Liver (tissue), 8 donors: ENCODE measurements at regions not wholly inside any gene's neighbourhood (a gene's known extent, or its start where the extent isn't known, plus 50 kb on each side); places are given as distances from the start of the nearest gene placed in this dataset.

Experiments
- DNase-seq: peaks from one replicate; pipeline ENCODE4 v3.0.0-alpha.2; 2017; ENCODE audit warnings: low spot score
- H3K27ac ChIP-seq, 2 donors: one replicate each; pipeline ENCODE4 v1.7.0; 2013; ENCODE audit warnings: inconsistent platforms in 2 of 2, low read length in 2 of 2, control low read depth in 1 of 2, low read depth in 1 of 2, mild to moderate bottlenecking in 1 of 2
- H3K27me3 ChIP-seq, 4 donors: one replicate each; pipeline versions ENCODE4 v1.6.1 to v1.7.0; 2013; ENCODE audit warnings: low read length in 3 of 4, inconsistent platforms in 1 of 4, mild to moderate bottlenecking in 1 of 4, moderate library complexity in 1 of 4; ENCODE audit not compliant: control insufficient read depth in 4 of 4, insufficient read depth in 4 of 4
- H3K36me3 ChIP-seq, 4 donors: one replicate each; pipeline versions ENCODE4 v1.6.1 to v1.7.0; 2013; ENCODE audit warnings: low read length in 3 of 4, mild to moderate bottlenecking in 3 of 4, low read depth in 1 of 4, moderate library complexity in 1 of 4; ENCODE audit not compliant: control insufficient read depth in 4 of 4, insufficient read depth in 3 of 4
- H3K4me1 ChIP-seq, 4 donors: one replicate each; pipeline versions ENCODE4 v1.6.1 to v1.7.0; 2013; ENCODE audit warnings: low read length in 3 of 4, mild to moderate bottlenecking in 3 of 4, moderate library complexity in 1 of 4; ENCODE audit not compliant: control insufficient read depth in 4 of 4, insufficient read depth in 4 of 4
- H3K4me3 ChIP-seq, 3 donors: one replicate each; pipeline versions ENCODE4 v1.6.1 to v1.7.0; 2013; ENCODE audit warnings: low read length in 3 of 3, control low read depth in 1 of 3, low read depth in 1 of 3, mild to moderate bottlenecking in 1 of 3
- H3K9ac ChIP-seq, 2 donors: one replicate each; pipeline ENCODE4 v1.7.0; 2013; ENCODE audit warnings: low read length in 2 of 2, mild to moderate bottlenecking in 2 of 2, moderate library complexity in 2 of 2, control low read depth in 1 of 2, low read depth in 1 of 2
- H3K9me3 ChIP-seq, 4 donors: one replicate each; pipeline versions ENCODE4 v1.6.1 to v1.7.0; 2013; ENCODE audit warnings: low read length in 3 of 4; ENCODE audit not compliant: control insufficient read depth in 4 of 4
- EGR1 ChIP-seq, 2 donors: IDR thresholded peaks; 2 replicates each; pipeline ENCODE4 v1.6.1; 2016 to 2018; ENCODE audit warnings: antibody characterized with exemption in 2 of 2, low read depth in 2 of 2
- FOXA1 ChIP-seq: IDR thresholded peaks from 2 replicates; pipeline ENCODE4 v1.6.1; 2016; ENCODE audit warnings: antibody characterized with exemption
- FOXA2 ChIP-seq: IDR thresholded peaks from 2 replicates; pipeline ENCODE4 v1.6.1; 2016; ENCODE audit warnings: antibody characterized with exemption
- HNF4G ChIP-seq: IDR thresholded peaks from 2 replicates; pipeline ENCODE4 v1.6.1; 2016; ENCODE audit warnings: antibody characterized with exemption
- JUND ChIP-seq, 2 donors: IDR thresholded peaks; 2 replicates each; pipeline ENCODE4 v1.6.1; 2016; ENCODE audit warnings: antibody characterized with exemption in 2 of 2
- NR2F2 ChIP-seq: IDR thresholded peaks from 2 replicates; pipeline ENCODE4 v1.6.1; 2016; ENCODE audit warnings: antibody characterized with exemption
- RAD21 ChIP-seq, 2 donors: IDR thresholded peaks; 2 replicates each; pipeline ENCODE4 v1.6.1; 2016; ENCODE audit warnings: antibody characterized with exemption in 2 of 2, mild to moderate bottlenecking in 2 of 2
- RXRA ChIP-seq, 2 donors: IDR thresholded peaks; 2 replicates each; pipeline ENCODE4 v1.6.1; 2017 to 2018; ENCODE audit warnings: antibody characterized with exemption in 2 of 2, mild to moderate bottlenecking in 1 of 2
- SP1 ChIP-seq: IDR thresholded peaks from 2 replicates; pipeline ENCODE4 v1.6.1; 2018; ENCODE audit warnings: antibody characterized with exemption, mild to moderate bottlenecking
- TAF1 ChIP-seq: conservative IDR thresholded peaks from 2 replicates; pipeline ENCODE4 v1.6.1; 2016; ENCODE audit warnings: antibody characterized with exemption, mild to moderate bottlenecking
- YY1 ChIP-seq: IDR thresholded peaks from 2 replicates; pipeline ENCODE4 v1.6.1; 2016; ENCODE audit warnings: antibody characterized with exemption, mild to moderate bottlenecking
- WGBS: extraction: QIAGEN DNeasy Blood & Tissue Kit; methylation state at CpG from one replicate; pipeline ENCODE4 v1.1.7; 2013; 5-methylcytosine and 5-hydroxymethylcytosine counted together
- TF ChIP-seq, protein P1 (sequence below): IDR thresholded peaks from 2 replicates; pipeline ENCODE4 v1.6.1; 2016; ENCODE audit warnings: antibody characterized with exemption, mild to moderate bottlenecking
- TF ChIP-seq, protein P2 (sequence below): IDR thresholded peaks from 2 replicates; pipeline ENCODE4 v1.6.1; 2016; ENCODE audit warnings: antibody characterized with exemption
- TF ChIP-seq, protein P3 (sequence below): IDR thresholded peaks from 2 replicates; pipeline ENCODE4 v1.6.1; 2016; ENCODE audit warnings: antibody characterized with exemption
- TF ChIP-seq, protein P4 (sequence below): fragments of 150-350 bp; IDR thresholded peaks from 2 replicates; pipeline ENCODE4 v1.5.1; 2017; ENCODE audit warnings: improper control_type of control experiment, low read depth, low read length; ENCODE audit not compliant: missing input control
- donor health status: healthy.
- donor health status: healthy.
- donor health status: healthy.
- donor health status: healthy.
- donor health status: healthy.

DNA sequence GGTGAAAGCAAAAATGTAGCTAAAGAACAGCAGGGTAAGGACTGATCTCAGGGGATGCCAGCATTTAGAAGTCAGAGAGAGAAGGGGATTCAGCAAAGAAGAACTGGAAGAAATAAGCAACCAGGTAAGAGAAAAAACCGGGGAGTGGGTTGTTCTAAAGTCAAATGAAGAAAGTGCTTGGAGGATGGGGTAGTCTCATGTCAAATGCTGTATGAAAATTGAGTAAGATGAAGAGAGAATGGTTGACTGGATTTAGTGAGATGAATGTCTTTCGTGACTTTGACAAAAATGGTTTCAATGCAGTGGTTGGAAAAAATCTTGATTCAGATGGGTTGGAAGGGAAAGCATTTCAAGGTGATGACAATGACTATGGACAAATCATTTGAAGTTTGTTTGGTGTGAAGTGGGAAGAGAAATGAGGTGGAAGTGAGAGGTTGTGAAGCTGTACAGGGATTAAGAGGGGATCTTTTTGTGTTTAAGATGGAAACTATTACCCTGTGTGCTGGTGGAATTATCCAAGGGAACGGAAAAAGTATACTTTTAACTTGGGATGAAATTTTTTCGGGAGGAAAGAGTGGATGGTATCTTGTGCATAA is 484.0 kb downstream of the ETS1 start:
- H3K27ac ChIP-seq: no peak overlapping the region

DNA sequence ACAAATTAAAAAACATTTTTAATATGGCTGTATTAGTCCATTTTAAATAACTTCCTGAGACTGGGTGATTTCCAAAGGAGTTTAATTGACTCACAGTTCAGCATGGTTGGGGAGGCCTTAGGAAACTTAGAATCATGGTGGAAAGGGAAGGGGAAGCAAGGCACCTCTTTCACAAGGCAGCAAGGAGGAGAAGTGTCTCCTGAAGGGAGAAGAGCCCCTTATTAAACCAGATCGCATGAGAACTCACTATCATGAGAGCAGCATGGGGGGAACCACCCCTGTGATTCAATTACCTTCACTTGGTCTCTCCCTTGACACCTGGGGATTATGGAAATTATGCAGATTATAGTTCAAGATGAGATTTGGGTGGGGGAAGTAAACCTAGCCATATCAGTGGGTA is 488.6 kb downstream of the ETS1 start:
- no peaks in the 10 kb centered on the region for H3K36me3 ChIP-seq
- H3K4me3 ChIP-seq: no peak overlapping the region
- H3K27me3 ChIP-seq: no peaks in the 10 kb centered on the region
- no peak overlapping the region for H3K27ac ChIP-seq
- 60% methylated on average over 1 of the region's 1 CpG for WGBS
- no peaks in the 10 kb centered on the region for H3K9me3 ChIP-seq
- H3K4me1 ChIP-seq: no peaks in the 10 kb centered on the region
- no peak for DNase-seq
- no peak overlapping the region for H3K9ac ChIP-seq
- TF ChIP-seq, protein P1, sequence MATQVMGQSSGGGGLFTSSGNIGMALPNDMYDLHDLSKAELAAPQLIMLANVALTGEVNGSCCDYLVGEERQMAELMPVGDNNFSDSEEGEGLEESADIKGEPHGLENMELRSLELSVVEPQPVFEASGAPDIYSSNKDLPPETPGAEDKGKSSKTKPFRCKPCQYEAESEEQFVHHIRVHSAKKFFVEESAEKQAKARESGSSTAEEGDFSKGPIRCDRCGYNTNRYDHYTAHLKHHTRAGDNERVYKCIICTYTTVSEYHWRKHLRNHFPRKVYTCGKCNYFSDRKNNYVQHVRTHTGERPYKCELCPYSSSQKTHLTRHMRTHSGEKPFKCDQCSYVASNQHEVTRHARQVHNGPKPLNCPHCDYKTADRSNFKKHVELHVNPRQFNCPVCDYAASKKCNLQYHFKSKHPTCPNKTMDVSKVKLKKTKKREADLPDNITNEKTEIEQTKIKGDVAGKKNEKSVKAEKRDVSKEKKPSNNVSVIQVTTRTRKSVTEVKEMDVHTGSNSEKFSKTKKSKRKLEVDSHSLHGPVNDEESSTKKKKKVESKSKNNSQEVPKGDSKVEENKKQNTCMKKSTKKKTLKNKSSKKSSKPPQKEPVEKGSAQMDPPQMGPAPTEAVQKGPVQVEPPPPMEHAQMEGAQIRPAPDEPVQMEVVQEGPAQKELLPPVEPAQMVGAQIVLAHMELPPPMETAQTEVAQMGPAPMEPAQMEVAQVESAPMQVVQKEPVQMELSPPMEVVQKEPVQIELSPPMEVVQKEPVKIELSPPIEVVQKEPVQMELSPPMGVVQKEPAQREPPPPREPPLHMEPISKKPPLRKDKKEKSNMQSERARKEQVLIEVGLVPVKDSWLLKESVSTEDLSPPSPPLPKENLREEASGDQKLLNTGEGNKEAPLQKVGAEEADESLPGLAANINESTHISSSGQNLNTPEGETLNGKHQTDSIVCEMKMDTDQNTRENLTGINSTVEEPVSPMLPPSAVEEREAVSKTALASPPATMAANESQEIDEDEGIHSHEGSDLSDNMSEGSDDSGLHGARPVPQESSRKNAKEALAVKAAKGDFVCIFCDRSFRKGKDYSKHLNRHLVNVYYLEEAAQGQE: no peak
- TF ChIP-seq RXRA (IDR thresholded peaks at IDR 0.05): no peak
- TF ChIP-seq YY1: no peak
- no peak for TF ChIP-seq EGR1 (IDR thresholded peaks at IDR 0.05; ENCODE audit: low read depth in 2 of 2)
- no peak for TF ChIP-seq JUND (IDR thresholded peaks at IDR 0.05)
- TF ChIP-seq RAD21 (IDR thresholded peaks at IDR 0.05): no peak
- TF ChIP-seq, protein P2, sequence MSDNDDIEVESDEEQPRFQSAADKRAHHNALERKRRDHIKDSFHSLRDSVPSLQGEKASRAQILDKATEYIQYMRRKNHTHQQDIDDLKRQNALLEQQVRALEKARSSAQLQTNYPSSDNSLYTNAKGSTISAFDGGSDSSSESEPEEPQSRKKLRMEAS: no peak
- no peak for TF ChIP-seq FOXA1
- TF ChIP-seq NR2F2: no peak
- TF ChIP-seq, protein P3, sequence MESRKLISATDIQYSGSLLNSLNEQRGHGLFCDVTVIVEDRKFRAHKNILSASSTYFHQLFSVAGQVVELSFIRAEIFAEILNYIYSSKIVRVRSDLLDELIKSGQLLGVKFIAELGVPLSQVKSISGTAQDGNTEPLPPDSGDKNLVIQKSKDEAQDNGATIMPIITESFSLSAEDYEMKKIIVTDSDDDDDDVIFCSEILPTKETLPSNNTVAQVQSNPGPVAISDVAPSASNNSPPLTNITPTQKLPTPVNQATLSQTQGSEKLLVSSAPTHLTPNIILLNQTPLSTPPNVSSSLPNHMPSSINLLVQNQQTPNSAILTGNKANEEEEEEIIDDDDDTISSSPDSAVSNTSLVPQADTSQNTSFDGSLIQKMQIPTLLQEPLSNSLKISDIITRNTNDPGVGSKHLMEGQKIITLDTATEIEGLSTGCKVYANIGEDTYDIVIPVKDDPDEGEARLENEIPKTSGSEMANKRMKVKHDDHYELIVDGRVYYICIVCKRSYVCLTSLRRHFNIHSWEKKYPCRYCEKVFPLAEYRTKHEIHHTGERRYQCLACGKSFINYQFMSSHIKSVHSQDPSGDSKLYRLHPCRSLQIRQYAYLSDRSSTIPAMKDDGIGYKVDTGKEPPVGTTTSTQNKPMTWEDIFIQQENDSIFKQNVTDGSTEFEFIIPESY: no peak

More for the DNA sequence above, 484.0 kb downstream of the ETS1 start:
- 83% methylated on average over 4 of the region's 4 CpGs for WGBS
- Histone ChIP-seq H3K36me3 (no peaks in the 10 kb centered on the region), H3K27me3 (no peaks in the 10 kb centered on the region), H3K4me1 (no peaks in the 10 kb centered on the region), H3K4me3 (no peak overlapping the region), H3K9me3 (no peaks in the 10 kb centered on the region), H3K9ac (no peak overlapping the region)
- no peak for DNase-seq
- TF ChIP-seq FOXA1: no peak
- TF ChIP-seq NR2F2: no peak
- TF ChIP-seq, protein P4, sequence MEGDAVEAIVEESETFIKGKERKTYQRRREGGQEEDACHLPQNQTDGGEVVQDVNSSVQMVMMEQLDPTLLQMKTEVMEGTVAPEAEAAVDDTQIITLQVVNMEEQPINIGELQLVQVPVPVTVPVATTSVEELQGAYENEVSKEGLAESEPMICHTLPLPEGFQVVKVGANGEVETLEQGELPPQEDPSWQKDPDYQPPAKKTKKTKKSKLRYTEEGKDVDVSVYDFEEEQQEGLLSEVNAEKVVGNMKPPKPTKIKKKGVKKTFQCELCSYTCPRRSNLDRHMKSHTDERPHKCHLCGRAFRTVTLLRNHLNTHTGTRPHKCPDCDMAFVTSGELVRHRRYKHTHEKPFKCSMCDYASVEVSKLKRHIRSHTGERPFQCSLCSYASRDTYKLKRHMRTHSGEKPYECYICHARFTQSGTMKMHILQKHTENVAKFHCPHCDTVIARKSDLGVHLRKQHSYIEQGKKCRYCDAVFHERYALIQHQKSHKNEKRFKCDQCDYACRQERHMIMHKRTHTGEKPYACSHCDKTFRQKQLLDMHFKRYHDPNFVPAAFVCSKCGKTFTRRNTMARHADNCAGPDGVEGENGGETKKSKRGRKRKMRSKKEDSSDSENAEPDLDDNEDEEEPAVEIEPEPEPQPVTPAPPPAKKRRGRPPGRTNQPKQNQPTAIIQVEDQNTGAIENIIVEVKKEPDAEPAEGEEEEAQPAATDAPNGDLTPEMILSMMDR: no peak
- TF ChIP-seq, protein P3: no peak
- TF ChIP-seq FOXA2: no peak
- no peak for TF ChIP-seq HNF4G
- no peak for TF ChIP-seq YY1
- TF ChIP-seq SP1: no peak
- no peak for TF ChIP-seq RXRA (IDR thresholded peaks at IDR 0.05)
- no peak for TF ChIP-seq TAF1
- TF ChIP-seq, protein P1: no peak
